ENCODE measurements at regions not wholly inside any gene's neighbourhood (a gene's known extent, or its start where the extent isn't known, plus 50 kb on each side); places are given as distances from the start of the nearest gene placed in this dataset.

DNA sequence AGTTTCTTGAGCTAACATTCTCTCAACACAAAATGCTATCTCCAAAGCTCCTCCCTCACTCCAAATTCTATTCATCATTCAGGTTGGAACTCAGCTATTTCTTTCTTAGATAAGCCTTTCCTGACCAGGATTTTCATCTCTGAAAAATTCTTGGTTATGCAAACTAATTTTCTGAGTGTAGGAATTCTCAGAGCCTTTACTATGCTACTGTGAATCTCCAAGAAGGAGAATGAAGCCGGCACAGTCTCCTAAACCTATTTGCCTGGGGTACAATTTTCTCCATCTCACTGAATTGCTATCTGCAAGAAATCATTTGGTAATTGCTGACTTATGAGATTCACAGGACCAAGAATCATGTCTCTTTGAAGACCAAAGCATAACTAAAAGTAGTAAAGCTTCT is 325.9 kb upstream of the ESRRG start:
- in situ Hi-C loops (cut with MboI; ENCODE audit: low sequenced_read_pairs) = no loop called here

More for the DNA sequence above, 325.9 kb upstream of the ESRRG start:
- Histone ChIP-seq H2BK20ac (ENCODE audit: low read depth, low read length) (no peak overlapping the region), H4K5ac (ENCODE audit: low read depth, low read length) (no peak overlapping the region), H3K18ac (ENCODE audit: low read depth, low read length) (no peak overlapping the region), H3K9me3 (ENCODE audit: control insufficient read depth, insufficient read depth, low read length) (no peaks in the 10 kb centered on the region), H4K8ac (ENCODE audit: low read depth in 2 of 2, low read length in 2 of 2) (no peak overlapping the region), H3K27ac (ENCODE audit: insufficient read depth, low read length) (no peak overlapping the region), H3K4me3 (ENCODE audit: insufficient read depth, low read depth, low read length) (no peak overlapping the region), H3K9me1 (ENCODE audit: insufficient read depth, low read length) (no peaks in the 10 kb centered on the region), H2AK5ac (ENCODE audit: low read depth, low read length) (no peak overlapping the region), H2AFZ (replicated peaks; ENCODE audit: low read length, poor library complexity) (no peak overlapping the region), H3K4me1 (ENCODE audit: control insufficient read depth, insufficient read depth, low read length) (no peaks in the 10 kb centered on the region), H2AK9ac (replicated peaks; ENCODE audit: low read depth, low read length, poor library complexity) (no peak overlapping the region), H3K4ac (ENCODE audit: low read depth, low read length) (no peak overlapping the region), H3K79me1 (ENCODE audit: low read depth in 1 of 2, low read length in 2 of 2) (no peaks in the 10 kb centered on the region), H2BK15ac (ENCODE audit: low read depth, low read length) (no peak overlapping the region), H3K36me3 (ENCODE audit: control insufficient read depth, insufficient read depth, low read length) (no peaks in the 10 kb centered on the region), H3K9ac (ENCODE audit: low read depth, low read length) (no peak overlapping the region), H2BK120ac (ENCODE audit: low read depth, low read length) (no peak overlapping the region), H3K4me2 (ENCODE audit: low read depth, low read length) (no peak overlapping the region), H4K20me1 (ENCODE audit: insufficient read depth, low read length) (no peaks in the 10 kb centered on the region), H3K56ac (ENCODE audit: extremely low read depth, insufficient read depth, low read length) (no peak overlapping the region), H4K91ac (ENCODE audit: insufficient read depth, low read depth, low read length) (no peak overlapping the region), H3K23ac (ENCODE audit: low read depth, low read length) (no peak overlapping the region), H2BK5ac (ENCODE audit: low read depth, low read length, poor library complexity, severe bottlenecking) (no peak overlapping the region), H3K14ac (replicated peaks; ENCODE audit: low read depth, low read length) (no peak overlapping the region), H3K27me3 (ENCODE audit: control insufficient read depth, insufficient read depth, low read length) (no peaks in the 10 kb centered on the region)
- ChIA-PET POLR2A (ENCODE audit: unreplicated experiment) (interaction anchor here (0.6 kb wide), 1 partner anchor 186 kb away, joined by 3 read pairs; no protein-coding TSS in a partner anchor), CTCF (interaction anchor here (1.0 kb wide), 1 partner anchor 40 kb away, joined by 3 read pairs; no protein-coding TSS in a partner anchor)
- dilution Hi-C loops (cut with HindIII; ENCODE audit: low sequenced_read_pairs, unreplicated experiment) = no loop called here
- no CpG with 5 or more reads among the region's 1 CpG for WGBS, 2 experiments (ENCODE audit: extremely low coverage in 2 of 2, insufficient read length in 1 of 2)
- no peak for TF ChIP-seq BHLHE40 (IDR thresholded peaks at IDR 0.05; ENCODE audit: low read depth, low read length)
- TF ChIP-seq POLR2A (IDR thresholded peaks at IDR 0.05; ENCODE audit: low read depth, low read length) = no peak
- TF ChIP-seq, protein P1, sequence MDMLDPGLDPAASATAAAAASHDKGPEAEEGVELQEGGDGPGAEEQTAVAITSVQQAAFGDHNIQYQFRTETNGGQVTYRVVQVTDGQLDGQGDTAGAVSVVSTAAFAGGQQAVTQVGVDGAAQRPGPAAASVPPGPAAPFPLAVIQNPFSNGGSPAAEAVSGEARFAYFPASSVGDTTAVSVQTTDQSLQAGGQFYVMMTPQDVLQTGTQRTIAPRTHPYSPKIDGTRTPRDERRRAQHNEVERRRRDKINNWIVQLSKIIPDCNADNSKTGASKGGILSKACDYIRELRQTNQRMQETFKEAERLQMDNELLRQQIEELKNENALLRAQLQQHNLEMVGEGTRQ (IDR thresholded peaks at IDR 0.05; ENCODE audit: low read depth, low read length) = no peak
- TF ChIP-seq MXI1 (IDR thresholded peaks at IDR 0.05; ENCODE audit: borderline replicate concordance, low read depth, low read length) = no peak
- no peak for TF ChIP-seq RCOR1 (IDR thresholded peaks at IDR 0.05; ENCODE audit: insufficient replicate concordance, low read length)
- no peak for TF ChIP-seq CTCF (conservative IDR thresholded peaks at IDR 0.05; ENCODE audit: low read depth, low read length)
- TF ChIP-seq CHD1 (IDR thresholded peaks at IDR 0.05; ENCODE audit: low read depth, low read length) = no peak
- no peak for TF ChIP-seq MAFK (IDR thresholded peaks at IDR 0.05; ENCODE audit: low read depth, low read length)
- no peak for TF ChIP-seq RFX5 (IDR thresholded peaks at IDR 0.05; ENCODE audit: low read depth, low read length)
- TF ChIP-seq, protein P2, sequence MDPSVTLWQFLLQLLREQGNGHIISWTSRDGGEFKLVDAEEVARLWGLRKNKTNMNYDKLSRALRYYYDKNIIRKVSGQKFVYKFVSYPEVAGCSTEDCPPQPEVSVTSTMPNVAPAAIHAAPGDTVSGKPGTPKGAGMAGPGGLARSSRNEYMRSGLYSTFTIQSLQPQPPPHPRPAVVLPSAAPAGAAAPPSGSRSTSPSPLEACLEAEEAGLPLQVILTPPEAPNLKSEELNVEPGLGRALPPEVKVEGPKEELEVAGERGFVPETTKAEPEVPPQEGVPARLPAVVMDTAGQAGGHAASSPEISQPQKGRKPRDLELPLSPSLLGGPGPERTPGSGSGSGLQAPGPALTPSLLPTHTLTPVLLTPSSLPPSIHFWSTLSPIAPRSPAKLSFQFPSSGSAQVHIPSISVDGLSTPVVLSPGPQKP (IDR thresholded peaks at IDR 0.05; ENCODE audit: borderline replicate concordance, low read depth, low read length) = no peak
- TF ChIP-seq NFE2L2 (IDR thresholded peaks at IDR 0.05; ENCODE audit: low read depth, low read length) = no peak
- TF ChIP-seq CEBPB (IDR thresholded peaks at IDR 0.05; ENCODE audit: low read depth, low read length) = no peak
- no peak for TF ChIP-seq MAZ (IDR thresholded peaks at IDR 0.05; ENCODE audit: borderline replicate concordance, low read depth, low read length)
- no peak for TF ChIP-seq SMC3 (IDR thresholded peaks at IDR 0.05; ENCODE audit: low read depth, low read length)
- no peak for TF ChIP-seq RAD21 (IDR thresholded peaks at IDR 0.05; ENCODE audit: low read length)
- no peak for TF ChIP-seq FOS (IDR thresholded peaks at IDR 0.05; ENCODE audit: low read depth, low read length)
- BruUV-seq (replicated peaks) = no TSS peak
- DNase-seq (no peak), ATAC-seq (ENCODE audit: low read depth) (no peak)
- intact Hi-C loops (cut with micrococcal nuclease) = no loop called here

Data from IMR-90 (cell line).